HL-60 (cell line): ENCODE measurements at regions not wholly inside any gene's neighbourhood (a gene's known extent, or its start where the extent isn't known, plus 50 kb on each side); places are given as distances from the start of the nearest gene placed in this dataset.

Experiments
- POLR2AphosphoS5 ChIP-seq: IDR thresholded peaks from 2 replicates; pipeline ENCODE4 v1.6.1; 2012; ENCODE audit warnings: low read depth
- TF ChIP-seq, protein P1 (sequence below): IDR thresholded peaks from one replicate; pipeline ENCODE4 v1.5.1; 2011; ENCODE audit warnings: low read length, control low read depth, inconsistent platforms; ENCODE audit not compliant: insufficient read depth
- TF ChIP-seq, protein P2 (sequence below): IDR thresholded peaks from 2 replicates; pipeline ENCODE4 v1.6.1; 2012; ENCODE audit warnings: low read depth; ENCODE audit not compliant: insufficient replicate concordance

DNA sequence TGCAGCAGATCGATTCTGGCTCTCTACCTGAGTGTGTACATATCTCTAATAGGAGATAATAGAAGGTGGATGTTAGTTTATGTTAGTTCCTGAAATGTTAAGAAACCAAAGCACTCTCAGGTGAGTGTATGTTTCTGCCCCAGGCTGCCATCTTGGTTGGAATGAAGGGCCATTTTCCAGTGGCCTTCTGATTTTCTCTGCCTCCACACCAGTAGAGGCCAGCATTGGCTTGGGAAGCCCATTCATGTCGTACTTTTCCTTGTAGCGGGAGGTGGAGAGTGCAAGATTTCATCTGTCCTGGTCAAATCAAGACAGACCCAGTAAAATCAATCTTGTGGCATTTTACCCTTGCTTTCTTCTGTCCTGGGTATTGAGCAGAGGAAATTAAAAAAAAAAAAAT is 91.0 kb downstream of the GAS1 start:
- TF ChIP-seq, protein P1, sequence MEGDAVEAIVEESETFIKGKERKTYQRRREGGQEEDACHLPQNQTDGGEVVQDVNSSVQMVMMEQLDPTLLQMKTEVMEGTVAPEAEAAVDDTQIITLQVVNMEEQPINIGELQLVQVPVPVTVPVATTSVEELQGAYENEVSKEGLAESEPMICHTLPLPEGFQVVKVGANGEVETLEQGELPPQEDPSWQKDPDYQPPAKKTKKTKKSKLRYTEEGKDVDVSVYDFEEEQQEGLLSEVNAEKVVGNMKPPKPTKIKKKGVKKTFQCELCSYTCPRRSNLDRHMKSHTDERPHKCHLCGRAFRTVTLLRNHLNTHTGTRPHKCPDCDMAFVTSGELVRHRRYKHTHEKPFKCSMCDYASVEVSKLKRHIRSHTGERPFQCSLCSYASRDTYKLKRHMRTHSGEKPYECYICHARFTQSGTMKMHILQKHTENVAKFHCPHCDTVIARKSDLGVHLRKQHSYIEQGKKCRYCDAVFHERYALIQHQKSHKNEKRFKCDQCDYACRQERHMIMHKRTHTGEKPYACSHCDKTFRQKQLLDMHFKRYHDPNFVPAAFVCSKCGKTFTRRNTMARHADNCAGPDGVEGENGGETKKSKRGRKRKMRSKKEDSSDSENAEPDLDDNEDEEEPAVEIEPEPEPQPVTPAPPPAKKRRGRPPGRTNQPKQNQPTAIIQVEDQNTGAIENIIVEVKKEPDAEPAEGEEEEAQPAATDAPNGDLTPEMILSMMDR, result no peak
- TF ChIP-seq, protein P2, sequence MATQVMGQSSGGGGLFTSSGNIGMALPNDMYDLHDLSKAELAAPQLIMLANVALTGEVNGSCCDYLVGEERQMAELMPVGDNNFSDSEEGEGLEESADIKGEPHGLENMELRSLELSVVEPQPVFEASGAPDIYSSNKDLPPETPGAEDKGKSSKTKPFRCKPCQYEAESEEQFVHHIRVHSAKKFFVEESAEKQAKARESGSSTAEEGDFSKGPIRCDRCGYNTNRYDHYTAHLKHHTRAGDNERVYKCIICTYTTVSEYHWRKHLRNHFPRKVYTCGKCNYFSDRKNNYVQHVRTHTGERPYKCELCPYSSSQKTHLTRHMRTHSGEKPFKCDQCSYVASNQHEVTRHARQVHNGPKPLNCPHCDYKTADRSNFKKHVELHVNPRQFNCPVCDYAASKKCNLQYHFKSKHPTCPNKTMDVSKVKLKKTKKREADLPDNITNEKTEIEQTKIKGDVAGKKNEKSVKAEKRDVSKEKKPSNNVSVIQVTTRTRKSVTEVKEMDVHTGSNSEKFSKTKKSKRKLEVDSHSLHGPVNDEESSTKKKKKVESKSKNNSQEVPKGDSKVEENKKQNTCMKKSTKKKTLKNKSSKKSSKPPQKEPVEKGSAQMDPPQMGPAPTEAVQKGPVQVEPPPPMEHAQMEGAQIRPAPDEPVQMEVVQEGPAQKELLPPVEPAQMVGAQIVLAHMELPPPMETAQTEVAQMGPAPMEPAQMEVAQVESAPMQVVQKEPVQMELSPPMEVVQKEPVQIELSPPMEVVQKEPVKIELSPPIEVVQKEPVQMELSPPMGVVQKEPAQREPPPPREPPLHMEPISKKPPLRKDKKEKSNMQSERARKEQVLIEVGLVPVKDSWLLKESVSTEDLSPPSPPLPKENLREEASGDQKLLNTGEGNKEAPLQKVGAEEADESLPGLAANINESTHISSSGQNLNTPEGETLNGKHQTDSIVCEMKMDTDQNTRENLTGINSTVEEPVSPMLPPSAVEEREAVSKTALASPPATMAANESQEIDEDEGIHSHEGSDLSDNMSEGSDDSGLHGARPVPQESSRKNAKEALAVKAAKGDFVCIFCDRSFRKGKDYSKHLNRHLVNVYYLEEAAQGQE, result no peak
- no peak for TF ChIP-seq POLR2AphosphoS5
